Heart left ventricle (tissue), 16 donors: ENCODE measurements at regions not wholly inside any gene's neighbourhood (a gene's known extent, or its start where the extent isn't known, plus 50 kb on each side); places are given as distances from the start of the nearest gene placed in this dataset.

Source experiments
- ATAC-seq, 4 donors: fragments of 200-7000 bp; cut with Tn5 transposase; one replicate each; pipeline ENCODE4 v1.9.1; 2020 to 2022; ENCODE audit warnings: moderate library complexity in 4 of 4, mild to moderate bottlenecking in 3 of 4, moderate number of reproducible peaks in 1 of 4
- DNase-seq, 5 donors: peaks; one replicate each; pipeline ENCODE4 v3.0.0-alpha.2; 2020
- H3K27ac ChIP-seq, 12 donors: fragments of 200-600 bp; sonication (generic) in 4 of 12; one replicate each; pipeline versions ENCODE4 v1.5.0 to v1.8.0; 2016 to 2022; ENCODE audit warnings: mild to moderate bottlenecking in 2 of 12
- H3K27me3 ChIP-seq, 9 donors: fragments of 200-600 bp; sonication (generic) in 2 of 9; one replicate each; pipeline versions ENCODE4 v1.5.1 to v1.8.0; 2016 to 2022; ENCODE audit warnings: mild to moderate bottlenecking in 3 of 9
- H3K36me3 ChIP-seq, 9 donors: fragments of 200-600 bp; sonication (generic) in 2 of 9; one replicate each; pipeline versions ENCODE4 v1.5.0 to v1.8.0; 2018 to 2022; ENCODE audit warnings: mild to moderate bottlenecking in 2 of 9
- H3K4me1 ChIP-seq, 12 donors: fragments of 200-600 bp; sonication (generic) in 4 of 12; one replicate each; pipeline versions ENCODE4 v1.5.0 to v1.8.0; 2016 to 2022; ENCODE audit warnings: mild to moderate bottlenecking in 3 of 12
- H3K4me3 ChIP-seq, 12 donors: fragments of 200-600 bp; sonication (generic) in 4 of 12; one replicate each; pipeline versions ENCODE4 v1.5.0 to v1.8.0; 2017 to 2022; ENCODE audit warnings: mild to moderate bottlenecking in 9 of 12, moderate library complexity in 4 of 12
- H3K9me3 ChIP-seq, 12 donors: fragments of 200-600 bp; sonication (generic) in 4 of 12; one replicate each; pipeline versions ENCODE4 v1.5.0 to v1.8.0; 2016 to 2022; ENCODE audit warnings: mild to moderate bottlenecking in 1 of 12
- POLR2A ChIP-seq, 2 donors: fragments of 450-650 bp; IDR thresholded peaks; one replicate each; pipeline ENCODE4 v1.6.1; 2017; ENCODE audit warnings: antibody characterized with exemption in 2 of 2, mild to moderate bottlenecking in 2 of 2, moderate library complexity in 2 of 2
- WGBS, 4 donors: extraction: QIAGEN DNeasy Blood & Tissue Kit in 2 of 4; methylation state at CpG; one replicate each; pipeline versions ENCODE4 v1.1.5 to v1.1.7; 2013 to 2018; 5-methylcytosine and 5-hydroxymethylcytosine counted together
- intact Hi-C, 10 donors: fragments of 100-400 bp; cut with DNase I; formaldehyde crosslinking; loops; one replicate each; pipeline versions ENCODE4 v1.11.1 to v1.14.2; 2022
- TF ChIP-seq, protein P1 (sequence below), 12 donors: fragments of 200-600 bp; sonication (generic) in 4 of 12; IDR thresholded peaks; one replicate each; pipeline versions ENCODE4 v1.5.0 to v1.8.0; 2018 to 2022; ENCODE audit warnings: antibody characterized with exemption in 12 of 12, mild to moderate bottlenecking in 5 of 12
- donor health status: ischemic (EF 13 %, LVEDD 7.1; RV severe dilation, severe dysfunction).
- donor health status: healthy with polysubstance abuse.
- donor health status: DM: no; HTN: yes; CAD: no.
- donor health status: DM: no; HTN: no; CAD: no.
- donor health status: ischemic (EF 25% LVEDD 6.9; RV normal size, moderate dysfunction).
- donor health status: ischemic (EF 25% LVEDD 5.7; RV mildly dilated, moderate dysfunction).
- donor health status: healthy.
- donor health status: DM: yes; HTN: yes; CAD: no.
- donor health status: ischemic (EF 35%, LVEDD 5.7; RV mildly dilated, moderate dysfunction).
- donor health status: nonischemic (EF 11% LVEDD 7.7; RV severe dilation, severe dysfunction).
- donor health status: DM: yes; HTN: yes; CAD: no.
- donor health status: PGD.
- donor health status: ischemic (EF 29% LVEDD 5.4; RV normal size, mild dysfunction).
- donor health status: nonischemic (EF 23%, LVEDD 6.1; RV moderate dilation, normal function).

DNA sequence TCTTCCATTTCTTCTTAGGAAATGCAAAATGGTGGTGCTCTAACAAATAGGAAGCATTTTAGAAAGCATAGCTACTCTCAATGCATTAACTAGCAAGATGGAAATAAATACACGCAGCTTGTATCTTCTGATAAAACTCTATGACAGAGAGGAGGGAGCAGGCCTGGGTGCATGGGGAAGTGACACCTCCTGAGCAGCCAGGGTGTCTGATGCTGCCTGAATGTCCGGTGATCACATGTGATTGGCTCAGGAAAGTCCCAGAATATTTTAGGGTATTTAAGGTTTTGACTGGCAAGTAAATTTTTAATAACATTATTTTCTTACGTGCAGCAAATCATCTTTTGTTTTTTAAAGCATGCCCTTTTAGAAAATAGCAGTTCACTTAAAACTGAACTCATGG lies 261.0 kb upstream of the KLF6 start:
- H3K27me3 ChIP-seq = no peaks in the 10 kb centered on the region
- no peak for ATAC-seq
- DNase-seq = no peak
- peaks cover 0 to 21% (median 4%) of the 10 kb centered on the region in 12 donors for H3K4me1 ChIP-seq
- intact Hi-C loops = no loop called here
- TF ChIP-seq, protein P1, sequence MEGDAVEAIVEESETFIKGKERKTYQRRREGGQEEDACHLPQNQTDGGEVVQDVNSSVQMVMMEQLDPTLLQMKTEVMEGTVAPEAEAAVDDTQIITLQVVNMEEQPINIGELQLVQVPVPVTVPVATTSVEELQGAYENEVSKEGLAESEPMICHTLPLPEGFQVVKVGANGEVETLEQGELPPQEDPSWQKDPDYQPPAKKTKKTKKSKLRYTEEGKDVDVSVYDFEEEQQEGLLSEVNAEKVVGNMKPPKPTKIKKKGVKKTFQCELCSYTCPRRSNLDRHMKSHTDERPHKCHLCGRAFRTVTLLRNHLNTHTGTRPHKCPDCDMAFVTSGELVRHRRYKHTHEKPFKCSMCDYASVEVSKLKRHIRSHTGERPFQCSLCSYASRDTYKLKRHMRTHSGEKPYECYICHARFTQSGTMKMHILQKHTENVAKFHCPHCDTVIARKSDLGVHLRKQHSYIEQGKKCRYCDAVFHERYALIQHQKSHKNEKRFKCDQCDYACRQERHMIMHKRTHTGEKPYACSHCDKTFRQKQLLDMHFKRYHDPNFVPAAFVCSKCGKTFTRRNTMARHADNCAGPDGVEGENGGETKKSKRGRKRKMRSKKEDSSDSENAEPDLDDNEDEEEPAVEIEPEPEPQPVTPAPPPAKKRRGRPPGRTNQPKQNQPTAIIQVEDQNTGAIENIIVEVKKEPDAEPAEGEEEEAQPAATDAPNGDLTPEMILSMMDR (IDR thresholded peaks at IDR 0.05) = no peak
- no peak for TF ChIP-seq POLR2A (IDR thresholded peaks at IDR 0.05)
- no peak overlapping the region for H3K27ac ChIP-seq
- 83 to 93% (median 90%) methylated on average over 3 of the region's 3 CpGs for WGBS, 4 donors
- no peaks in the 10 kb centered on the region for H3K36me3 ChIP-seq
- H3K4me3 ChIP-seq = no peak overlapping the region
- H3K9me3 ChIP-seq = peaks cover 0 to 23% (median 11%) of the 10 kb centered on the region in 12 donors

DNA sequence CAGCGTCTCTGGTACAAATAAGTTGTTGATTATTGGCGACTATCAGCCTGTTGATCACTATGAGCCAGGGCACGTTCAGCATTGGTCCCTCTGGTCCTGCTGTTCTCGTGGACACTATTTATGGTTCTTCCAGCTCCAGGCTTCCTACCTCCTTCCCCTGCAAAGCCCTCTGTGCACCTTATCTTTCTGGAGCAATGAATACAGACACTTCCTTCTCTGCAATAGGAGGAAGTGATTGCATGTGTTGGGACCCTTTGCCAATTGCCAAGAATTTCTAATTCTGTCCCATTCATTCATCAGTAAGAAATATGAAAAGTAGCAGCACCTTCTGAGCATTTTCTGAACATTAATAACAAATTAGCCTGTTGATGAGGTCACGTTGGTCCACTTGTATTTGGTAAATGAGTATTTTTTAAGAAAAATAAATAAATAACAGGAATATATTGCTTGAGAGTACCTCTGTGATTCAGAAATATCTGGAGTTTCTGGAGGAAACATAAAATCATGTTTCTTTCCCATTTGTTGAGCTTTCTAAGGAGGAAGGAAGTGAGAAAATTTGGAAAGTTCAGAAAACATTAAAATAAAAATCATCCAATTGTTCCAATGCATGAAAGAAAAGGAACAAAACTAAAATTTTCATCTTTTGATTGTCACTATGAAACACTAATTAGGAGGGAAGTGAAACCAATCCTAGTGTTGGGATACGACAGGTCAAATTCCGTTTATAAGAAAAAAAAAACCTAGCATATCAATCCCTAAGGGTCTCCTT lies 259.1 kb upstream of the KLF6 start:
- DNase-seq (peak in 1 of 5 donors; percentile 21), ATAC-seq (peak; percentile 31 to 87 (median 60))
- Histone ChIP-seq H3K4me3 (no peak overlapping the region), H3K27ac (peak overlapping the region in 4 of 12 donors; percentile 26 to 46 (median 40)), H3K27me3 (no peaks in the 10 kb centered on the region), H3K9me3 (peaks cover 0 to 25% (median 13%) of the 10 kb centered on the region in 12 donors), H3K4me1 (peaks cover 0 to 16% (median 0%) of the 10 kb centered on the region in 12 donors), H3K36me3 (no peaks in the 10 kb centered on the region)
- intact Hi-C loops = no loop called here
- TF ChIP-seq, protein P1 (IDR thresholded peaks at IDR 0.05) = no peak
- no peak for TF ChIP-seq POLR2A (IDR thresholded peaks at IDR 0.05)
- WGBS, 4 donors = 57 to 68% (median 63%) methylated on average over 7 of the region's 7 CpGs

DNA sequence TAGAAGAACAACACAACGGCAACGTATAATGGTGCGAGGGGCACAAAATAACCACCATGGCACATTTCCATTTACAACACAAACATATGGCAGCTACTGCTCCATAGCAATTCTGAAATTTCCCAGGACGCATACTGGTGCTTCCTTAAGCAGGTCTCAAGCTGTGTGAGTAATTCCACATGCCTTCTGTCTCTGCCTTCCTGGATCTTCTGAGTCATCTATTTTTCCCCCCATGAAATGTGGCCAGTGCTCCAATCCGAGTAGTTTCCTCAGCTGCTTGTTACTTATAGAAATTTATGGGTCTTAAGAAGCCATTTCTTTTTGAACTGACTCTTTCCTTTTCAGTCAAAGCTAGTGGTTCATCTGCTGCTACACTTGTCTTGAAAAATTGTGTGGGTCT lies 256.6 kb upstream of the KLF6 start:
- no peaks in the 10 kb centered on the region for H3K27me3 ChIP-seq
- H3K36me3 ChIP-seq = no peaks in the 10 kb centered on the region
- TF ChIP-seq, protein P1 (IDR thresholded peaks at IDR 0.05) = no peak
- no peak for TF ChIP-seq POLR2A (IDR thresholded peaks at IDR 0.05)
- H3K27ac ChIP-seq = no peak overlapping the region
- no peak overlapping the region for H3K4me3 ChIP-seq
- 95 to 98% (median 97%) methylated on average over 5 of the region's 5 CpGs for WGBS, 4 donors
- peaks cover 0 to 16% (median 0%) of the 10 kb centered on the region in 12 donors for H3K4me1 ChIP-seq
- H3K9me3 ChIP-seq = peaks cover 0 to 25% (median 13%) of the 10 kb centered on the region in 12 donors
- intact Hi-C loops = no loop called here
- ATAC-seq (no peak), DNase-seq (no peak)

DNA sequence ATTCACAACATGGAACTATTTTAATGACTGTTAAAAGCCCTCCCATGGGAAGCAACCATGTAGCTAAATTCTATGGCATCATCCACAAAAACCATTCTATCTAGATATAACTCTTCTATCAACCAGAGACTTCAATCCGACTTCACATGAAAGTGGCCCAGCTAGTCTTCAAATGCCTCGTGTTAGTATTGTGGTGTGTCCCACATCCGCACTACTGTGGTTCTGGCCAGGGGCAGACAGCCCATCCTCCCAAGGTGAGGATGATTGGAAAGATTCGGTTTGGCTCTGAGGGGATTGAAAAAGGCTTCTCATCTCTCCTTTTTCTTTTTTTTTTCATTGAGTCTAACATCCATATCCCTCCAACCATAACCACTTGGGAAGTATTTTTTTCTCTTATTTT lies 253.0 kb upstream of the KLF6 start:
- peaks cover 0 to 28% (median 0%) of the 10 kb centered on the region in 12 donors for H3K4me1 ChIP-seq
- H3K4me3 ChIP-seq = no peak overlapping the region
- 96 to 97% (median 96%) methylated on average over 4 of the region's 4 CpGs for WGBS, 4 donors
- DNase-seq (no peak), ATAC-seq (no peak)
- H3K9me3 ChIP-seq = peaks cover 0 to 22% (median 13%) of the 10 kb centered on the region in 12 donors
- no peaks in the 10 kb centered on the region for H3K27me3 ChIP-seq
- no peaks in the 10 kb centered on the region for H3K36me3 ChIP-seq
- TF ChIP-seq POLR2A (IDR thresholded peaks at IDR 0.05) = no peak
- TF ChIP-seq, protein P1 (IDR thresholded peaks at IDR 0.05) = no peak
- no peak overlapping the region for H3K27ac ChIP-seq
- intact Hi-C loops = no loop called here
